ENCODE measurements at regions not wholly inside any gene's neighbourhood (a gene's known extent, or its start where the extent isn't known, plus 50 kb on each side); places are given as distances from the start of the nearest gene placed in this dataset.

DNA sequence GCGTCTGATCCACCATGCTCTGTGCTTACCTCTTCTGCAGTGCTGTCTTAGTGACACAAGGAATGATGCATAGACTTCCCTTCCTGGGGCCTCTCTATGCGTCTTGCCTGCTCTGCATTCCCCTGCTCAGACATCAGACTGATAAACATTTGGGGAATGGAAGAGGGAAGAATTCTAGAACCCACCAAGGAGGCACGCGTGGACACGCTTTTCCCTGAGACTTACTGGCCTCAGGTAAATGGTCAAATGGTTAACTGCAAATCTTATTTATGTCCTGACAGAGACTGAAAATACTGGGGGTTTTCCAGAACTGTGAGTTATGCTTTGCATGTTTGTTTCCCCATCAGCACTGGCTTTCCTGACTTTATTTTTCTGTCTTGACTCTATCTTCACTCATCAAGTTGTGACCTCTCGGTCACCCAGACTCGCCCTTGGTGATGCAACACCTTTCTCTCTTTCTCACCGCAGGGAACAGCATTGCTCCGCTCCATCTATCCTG lies 285.9 kb upstream of the FZD8 start:
- POLR2A ChIA-PET, result no interaction called here
- no peaks in the 10 kb centered on the region for H3K9me3 ChIP-seq (ENCODE audit: control insufficient read depth, insufficient read depth, low read length)
- H3K27me3 ChIP-seq (ENCODE audit: control insufficient read depth, insufficient read depth, low read length), result no peaks in the 10 kb centered on the region
- CTCF ChIA-PET, result interaction anchor here (1.7 kb wide), 1 partner anchor 293 kb away, joined by 4 read pairs; no protein-coding TSS in a partner anchor
- no peak overlapping the region for H3K27ac ChIP-seq (ENCODE audit: low read depth, low read length)
- TF ChIP-seq, protein P1, sequence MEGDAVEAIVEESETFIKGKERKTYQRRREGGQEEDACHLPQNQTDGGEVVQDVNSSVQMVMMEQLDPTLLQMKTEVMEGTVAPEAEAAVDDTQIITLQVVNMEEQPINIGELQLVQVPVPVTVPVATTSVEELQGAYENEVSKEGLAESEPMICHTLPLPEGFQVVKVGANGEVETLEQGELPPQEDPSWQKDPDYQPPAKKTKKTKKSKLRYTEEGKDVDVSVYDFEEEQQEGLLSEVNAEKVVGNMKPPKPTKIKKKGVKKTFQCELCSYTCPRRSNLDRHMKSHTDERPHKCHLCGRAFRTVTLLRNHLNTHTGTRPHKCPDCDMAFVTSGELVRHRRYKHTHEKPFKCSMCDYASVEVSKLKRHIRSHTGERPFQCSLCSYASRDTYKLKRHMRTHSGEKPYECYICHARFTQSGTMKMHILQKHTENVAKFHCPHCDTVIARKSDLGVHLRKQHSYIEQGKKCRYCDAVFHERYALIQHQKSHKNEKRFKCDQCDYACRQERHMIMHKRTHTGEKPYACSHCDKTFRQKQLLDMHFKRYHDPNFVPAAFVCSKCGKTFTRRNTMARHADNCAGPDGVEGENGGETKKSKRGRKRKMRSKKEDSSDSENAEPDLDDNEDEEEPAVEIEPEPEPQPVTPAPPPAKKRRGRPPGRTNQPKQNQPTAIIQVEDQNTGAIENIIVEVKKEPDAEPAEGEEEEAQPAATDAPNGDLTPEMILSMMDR (IDR thresholded peaks at IDR 0.05; ENCODE audit: low read depth, low read length), result no peak
- H3K4me3 ChIP-seq (ENCODE audit: low read depth, low read length), result no peak overlapping the region
- no peak for DNase-seq (ENCODE audit: low read depth, low spot score)

DNA sequence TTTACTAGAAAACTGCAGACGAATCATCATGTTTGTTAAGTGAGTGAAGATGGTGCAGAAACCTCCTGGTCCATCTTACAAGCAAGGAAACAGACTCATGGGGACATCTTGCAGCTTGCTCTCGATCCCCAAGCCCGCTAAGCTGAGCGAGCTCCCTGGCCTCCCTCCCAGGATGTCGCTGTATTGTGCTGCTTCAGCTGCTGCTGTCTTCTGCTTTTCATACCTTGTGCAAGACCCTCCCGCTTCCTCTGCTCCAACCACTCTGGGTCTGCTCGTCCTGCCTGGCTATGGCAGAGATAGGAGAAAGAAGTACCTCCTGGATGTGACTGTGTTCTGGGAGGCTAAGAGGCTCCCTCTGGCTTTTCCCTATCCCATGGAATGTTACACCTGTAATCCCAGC lies 285.2 kb upstream of the FZD8 start:
- ChIA-PET CTCF (interaction anchor here (1.7 kb wide), 1 partner anchor 292 kb away, joined by 4 read pairs; no protein-coding TSS in a partner anchor), POLR2A (no interaction called here)
- no peaks in the 10 kb centered on the region for H3K27me3 ChIP-seq (ENCODE audit: control insufficient read depth, insufficient read depth, low read length)
- TF ChIP-seq, protein P1 (IDR thresholded peaks at IDR 0.05; ENCODE audit: low read depth, low read length), result no peak
- no peak overlapping the region for H3K4me3 ChIP-seq (ENCODE audit: low read depth, low read length)
- H3K27ac ChIP-seq (ENCODE audit: low read depth, low read length), result no peak overlapping the region
- H3K9me3 ChIP-seq (ENCODE audit: control insufficient read depth, insufficient read depth, low read length), result no peaks in the 10 kb centered on the region
- DNase-seq (ENCODE audit: low read depth, low spot score), result no peak

DNA sequence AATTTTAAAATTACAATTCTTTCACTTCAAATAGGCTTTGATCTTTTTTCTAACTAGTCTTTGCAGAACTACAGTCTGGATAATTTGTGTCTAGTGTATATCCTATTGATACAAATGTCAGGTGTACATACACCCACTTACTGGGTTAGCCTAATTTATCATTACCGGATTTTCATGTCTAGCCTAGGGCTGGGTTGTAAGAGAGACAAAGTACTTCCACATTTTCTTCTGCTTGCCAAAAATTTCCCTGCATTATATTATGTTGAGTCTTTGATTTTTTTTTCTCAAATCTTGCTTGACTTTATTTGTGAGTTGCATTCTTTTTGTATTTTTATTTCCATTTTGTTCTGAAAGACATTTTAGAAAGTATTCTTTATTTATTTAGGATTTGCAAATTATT lies 284.8 kb upstream of the FZD8 start:
- POLR2A ChIA-PET, result no interaction called here
- H3K4me3 ChIP-seq (ENCODE audit: low read depth, low read length), result no peak overlapping the region
- no peak for DNase-seq (ENCODE audit: low read depth, low spot score)
- CTCF ChIA-PET, result interaction anchor here (1.7 kb wide), 1 partner anchor 291 kb away, joined by 4 read pairs; no protein-coding TSS in a partner anchor
- H3K9me3 ChIP-seq (ENCODE audit: control insufficient read depth, insufficient read depth, low read length), result no peaks in the 10 kb centered on the region
- H3K27ac ChIP-seq (ENCODE audit: low read depth, low read length), result no peak overlapping the region
- H3K27me3 ChIP-seq (ENCODE audit: control insufficient read depth, insufficient read depth, low read length), result no peaks in the 10 kb centered on the region
- TF ChIP-seq, protein P1 (IDR thresholded peaks at IDR 0.05; ENCODE audit: low read depth, low read length), result no peak

DNA sequence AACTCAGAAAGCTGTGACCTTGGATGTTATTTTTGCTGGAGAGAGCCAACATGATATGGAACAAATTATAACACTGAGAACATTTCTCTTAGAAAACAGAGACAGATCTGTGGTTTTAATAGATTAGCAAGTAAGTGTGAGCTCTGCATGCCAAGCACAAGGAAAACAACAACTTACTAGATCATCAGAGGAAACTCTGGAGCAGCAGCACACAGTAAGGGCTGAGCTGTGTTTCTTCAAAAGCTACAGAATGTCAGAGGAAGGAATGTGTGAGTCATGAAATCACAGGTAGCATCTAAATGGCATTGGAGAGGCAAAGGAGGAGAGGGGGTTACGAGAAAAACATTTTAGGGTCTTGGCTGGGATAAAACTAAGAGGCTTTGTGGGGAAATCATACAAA lies 283.4 kb upstream of the FZD8 start:
- CTCF ChIA-PET, result no interaction called here

DNA sequence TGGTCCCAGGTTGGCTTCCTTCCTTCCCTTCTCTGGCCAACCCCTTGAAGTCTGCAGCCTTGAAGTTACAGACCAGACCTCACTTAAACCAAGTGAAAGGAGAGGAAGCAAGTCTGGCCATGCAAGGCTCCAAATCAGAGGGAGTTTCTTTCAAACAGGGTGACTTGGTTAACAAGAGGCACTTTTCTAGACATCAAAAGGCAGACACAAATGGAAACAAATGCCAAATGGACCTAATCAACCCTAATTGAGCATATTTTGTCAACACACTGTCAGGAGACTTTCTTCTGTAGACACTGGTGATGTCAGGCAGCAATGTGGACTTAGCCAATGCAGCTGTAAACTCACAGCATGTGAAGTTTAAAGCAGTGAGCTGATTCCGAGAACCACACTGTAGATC lies 282.7 kb upstream of the FZD8 start:
- no peak for DNase-seq (ENCODE audit: low read depth, low spot score)
- Histone ChIP-seq H3K9me3 (ENCODE audit: control insufficient read depth, insufficient read depth, low read length) (no peaks in the 10 kb centered on the region), H3K27ac (ENCODE audit: low read depth, low read length) (no peak overlapping the region), H3K27me3 (ENCODE audit: control insufficient read depth, insufficient read depth, low read length) (no peaks in the 10 kb centered on the region), H3K4me3 (ENCODE audit: low read depth, low read length) (no peak overlapping the region)
- ChIA-PET POLR2A (interaction anchor here (0.7 kb wide), 1 partner anchor 15 kb away, joined by 3 read pairs; no protein-coding TSS in a partner anchor), CTCF (no interaction called here)
- TF ChIP-seq, protein P1 (IDR thresholded peaks at IDR 0.05; ENCODE audit: low read depth, low read length), result no peak

More for the DNA sequence above, 283.4 kb upstream of the FZD8 start:
- H3K9me3 ChIP-seq (ENCODE audit: control insufficient read depth, insufficient read depth, low read length), result no peaks in the 10 kb centered on the region
- H3K4me3 ChIP-seq (ENCODE audit: low read depth, low read length), result no peak overlapping the region
- H3K27me3 ChIP-seq (ENCODE audit: control insufficient read depth, insufficient read depth, low read length), result no peaks in the 10 kb centered on the region
- POLR2A ChIA-PET, result no interaction called here
- no peak for DNase-seq (ENCODE audit: low read depth, low spot score)
- H3K27ac ChIP-seq (ENCODE audit: low read depth, low read length), result no peak overlapping the region
- TF ChIP-seq, protein P1 (IDR thresholded peaks at IDR 0.05; ENCODE audit: low read depth, low read length), result no peak
